ENCODE measurements at regions not wholly inside any gene's neighbourhood (a gene's known extent, or its start where the extent isn't known, plus 50 kb on each side); places are given as distances from the start of the nearest gene placed in this dataset.
"Not testable (repeated sequence)": the region's sequence is repeated elsewhere in the genome, so short reads cannot be mapped to it uniquely, and the experiment has no call there.

- ATAC-seq: no peak
- no peak overlapping the region for H3K27ac Mint-ChIP-seq
- H3K9me3 Mint-ChIP-seq: no peaks in the 10 kb centered on the region
- H3K4me3 Mint-ChIP-seq: no peak overlapping the region
- no peaks in the 10 kb centered on the region for H3K27me3 Mint-ChIP-seq
- no peaks in the 10 kb centered on the region for H3K36me3 Mint-ChIP-seq
- peaks cover 6% of the 10 kb centered on the region for H3K4me1 Mint-ChIP-seq
Measured at GRCh38 chr2:138239902-138240491, 261.6 kb upstream of the SPOPL start.

DNA sequence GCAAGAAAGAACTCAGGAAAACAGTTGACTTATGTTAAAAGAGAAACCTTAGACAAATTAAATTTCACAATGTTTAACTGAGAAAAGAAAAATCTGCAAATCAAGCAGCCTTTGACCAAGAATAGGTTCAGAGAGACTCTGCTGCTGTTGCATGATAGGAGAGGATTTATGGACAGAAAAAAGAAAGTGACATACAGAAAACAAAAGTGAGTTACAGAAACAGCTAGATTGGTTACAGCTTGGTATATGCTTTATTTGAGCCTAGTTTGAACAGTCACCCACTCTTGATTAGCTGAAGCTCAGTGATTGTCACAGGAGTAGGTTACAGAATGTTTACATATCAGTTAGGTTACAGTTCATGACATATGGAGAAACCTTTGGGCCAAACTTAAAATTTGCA, 258.2 kb upstream of the SPOPL start:
- Mint-ChIP-seq H3K4me1 (no peaks in the 10 kb centered on the region), H3K36me3 (no peaks in the 10 kb centered on the region), H3K4me3 (no peak overlapping the region), H3K27ac (no peak overlapping the region), H3K27me3 (no peaks in the 10 kb centered on the region), H3K9me3 (no peaks in the 10 kb centered on the region)
- no peak for ATAC-seq

DNA sequence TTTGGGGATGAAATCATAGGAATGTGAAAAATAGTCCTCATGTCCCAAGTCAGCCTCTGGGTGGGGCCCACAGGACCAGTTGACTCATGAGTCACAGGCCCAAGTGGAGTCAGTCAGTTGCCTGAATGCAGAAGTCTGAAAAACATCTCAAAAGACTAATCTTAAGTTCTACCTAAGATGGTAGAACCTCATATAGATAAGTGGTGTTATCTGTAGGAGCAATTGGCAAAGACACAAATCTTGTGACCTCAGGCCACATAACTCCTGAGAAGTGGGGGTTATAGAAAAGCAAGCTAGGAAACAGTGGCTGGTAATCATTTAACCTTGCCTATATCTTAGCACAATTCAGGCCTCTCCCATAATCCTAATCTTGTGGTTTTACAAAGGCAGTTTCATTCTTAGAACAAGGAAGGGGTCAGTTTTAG, 257.1 kb upstream of the SPOPL start:
- no peaks in the 10 kb centered on the region for H3K36me3 Mint-ChIP-seq
- H3K27ac Mint-ChIP-seq: no peak overlapping the region
- H3K27me3 Mint-ChIP-seq: no peaks in the 10 kb centered on the region
- no peak for ATAC-seq
- H3K4me1 Mint-ChIP-seq: no peaks in the 10 kb centered on the region
- no peak overlapping the region for H3K4me3 Mint-ChIP-seq
- H3K9me3 Mint-ChIP-seq: no peaks in the 10 kb centered on the region

GRCh38 chr2:138245310-138245709, 256.3 kb upstream of the SPOPL start:
- no peak overlapping the region for H3K4me3 Mint-ChIP-seq
- H3K9me3 Mint-ChIP-seq: no peaks in the 10 kb centered on the region
- no peaks in the 10 kb centered on the region for H3K36me3 Mint-ChIP-seq
- no peak overlapping the region for H3K27ac Mint-ChIP-seq
- no peak for ATAC-seq
- H3K27me3 Mint-ChIP-seq: no peaks in the 10 kb centered on the region
- H3K4me1 Mint-ChIP-seq: no peaks in the 10 kb centered on the region

GRCh38 chr2:138247302-138247701, 254.3 kb upstream of the SPOPL start:
- Mint-ChIP-seq H3K4me1 (no peaks in the 10 kb centered on the region), H3K9me3 (no peaks in the 10 kb centered on the region), H3K4me3 (no peak overlapping the region), H3K27ac (no peak overlapping the region), H3K27me3 (no peaks in the 10 kb centered on the region), H3K36me3 (no peaks in the 10 kb centered on the region)
- no peak for ATAC-seq

- ATAC-seq: no peak
- Mint-ChIP-seq H3K4me1 (no peaks in the 10 kb centered on the region), H3K36me3 (no peaks in the 10 kb centered on the region), H3K9me3 (no peaks in the 10 kb centered on the region), H3K27ac (no peak overlapping the region), H3K4me3 (no peak overlapping the region), H3K27me3 (no peaks in the 10 kb centered on the region)
Measured at GRCh38 chr2:138249207-138249606, 252.4 kb upstream of the SPOPL start.

DNA sequence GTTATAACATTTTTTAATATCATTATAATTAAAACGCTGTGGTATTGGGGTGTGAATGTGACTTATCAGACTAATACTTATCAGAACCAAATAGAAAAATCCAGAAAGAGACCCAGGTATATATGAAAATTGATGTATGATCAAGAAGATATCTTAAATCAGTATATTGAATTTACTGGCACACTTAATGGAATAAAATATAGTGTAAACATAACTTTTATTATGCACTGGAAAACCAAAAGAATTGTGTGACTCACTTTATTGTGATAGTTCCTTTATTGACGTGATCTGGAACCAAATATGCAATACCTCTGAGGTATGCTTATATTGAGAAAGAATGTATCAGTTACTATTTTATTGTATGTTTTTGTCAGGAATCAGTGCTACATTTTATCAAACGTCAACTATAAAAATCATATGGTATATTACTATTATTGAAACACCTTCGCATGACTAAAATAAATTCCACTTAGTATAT, 250.7 kb upstream of the SPOPL start:
- not testable (repeated sequence) for H3K4me3 Mint-ChIP-seq, H3K9me3 Mint-ChIP-seq, ATAC-seq, H3K27me3 Mint-ChIP-seq, H3K27ac Mint-ChIP-seq, H3K36me3 Mint-ChIP-seq, H3K4me1 Mint-ChIP-seq

GRCh38 chr2:138252587-138252986, 249.0 kb upstream of the SPOPL start:
- peaks cover 8% of the 10 kb centered on the region for H3K9me3 Mint-ChIP-seq
- ATAC-seq: no peak
- peaks cover 10% of the 10 kb centered on the region for H3K36me3 Mint-ChIP-seq
- H3K4me1 Mint-ChIP-seq: no peaks in the 10 kb centered on the region
- H3K27ac Mint-ChIP-seq: no peak overlapping the region
- H3K27me3 Mint-ChIP-seq: no peaks in the 10 kb centered on the region
- no peak overlapping the region for H3K4me3 Mint-ChIP-seq

GRCh38 chr2:138255670-138256069, 245.9 kb upstream of the SPOPL start:
- no peak overlapping the region for H3K27ac Mint-ChIP-seq
- H3K9me3 Mint-ChIP-seq: peaks cover 10% of the 10 kb centered on the region
- no peak overlapping the region for H3K4me3 Mint-ChIP-seq
- ATAC-seq: no peak
- peaks cover 10% of the 10 kb centered on the region for H3K36me3 Mint-ChIP-seq
- H3K4me1 Mint-ChIP-seq: no peaks in the 10 kb centered on the region
- H3K27me3 Mint-ChIP-seq: no peaks in the 10 kb centered on the region

GRCh38 chr2:138267161-138267901, 234.2 kb upstream of the SPOPL start:
- H3K4me3 Mint-ChIP-seq: no peak overlapping the region
- H3K27me3 Mint-ChIP-seq: no peaks in the 10 kb centered on the region
- no peak overlapping the region for H3K27ac Mint-ChIP-seq
- peak; percentile 31 for ATAC-seq
- H3K36me3 Mint-ChIP-seq: no peaks in the 10 kb centered on the region
- no peaks in the 10 kb centered on the region for H3K4me1 Mint-ChIP-seq
- H3K9me3 Mint-ChIP-seq: peaks cover 7% of the 10 kb centered on the region

DNA sequence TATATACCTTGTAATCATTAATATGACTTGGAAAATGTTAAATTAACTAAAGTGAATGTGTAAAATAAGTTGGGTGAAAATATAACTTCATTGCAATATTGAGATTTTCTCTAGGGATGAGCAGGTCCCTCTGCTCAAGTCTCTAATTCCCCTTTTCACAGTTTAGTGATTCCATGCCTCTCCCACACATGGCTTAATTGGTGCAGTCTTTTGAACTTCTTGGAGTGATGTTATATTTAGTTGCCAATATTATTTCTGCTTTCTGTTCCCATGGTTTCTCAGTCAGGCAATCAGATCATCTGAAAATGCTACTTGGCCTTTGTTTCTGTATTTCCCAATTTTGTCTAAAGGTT, 233.7 kb upstream of the SPOPL start:
- Mint-ChIP-seq H3K36me3 (no peaks in the 10 kb centered on the region), H3K4me3 (no peak overlapping the region), H3K27me3 (no peaks in the 10 kb centered on the region), H3K9me3 (peaks cover 2% of the 10 kb centered on the region), H3K4me1 (no peaks in the 10 kb centered on the region), H3K27ac (no peak overlapping the region)
- ATAC-seq: no peak

DNA sequence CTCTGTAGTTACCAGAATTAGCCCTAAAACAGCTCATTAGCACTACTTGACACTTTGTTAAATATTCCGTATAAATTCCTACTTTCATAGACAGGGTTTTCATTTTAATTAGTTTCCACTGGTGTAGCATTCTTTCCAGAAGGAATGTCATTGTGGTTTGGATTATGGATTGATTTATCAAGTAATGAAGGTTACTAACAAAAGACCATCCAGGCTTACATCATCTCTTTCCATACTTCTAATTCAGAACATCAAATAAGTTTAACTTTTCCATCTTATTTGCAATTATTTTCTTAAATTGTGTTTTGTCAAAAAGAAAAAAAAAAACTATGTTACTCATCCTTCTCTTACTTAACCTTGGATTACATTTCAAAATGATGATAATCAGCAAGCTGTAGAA, 231.8 kb upstream of the SPOPL start:
- no peaks in the 10 kb centered on the region for H3K4me1 Mint-ChIP-seq
- no peaks in the 10 kb centered on the region for H3K9me3 Mint-ChIP-seq
- H3K4me3 Mint-ChIP-seq: no peak overlapping the region
- no peak overlapping the region for H3K27ac Mint-ChIP-seq
- H3K36me3 Mint-ChIP-seq: no peaks in the 10 kb centered on the region
- no peaks in the 10 kb centered on the region for H3K27me3 Mint-ChIP-seq
- ATAC-seq: no peak

GRCh38 chr2:138271467-138271866, 230.1 kb upstream of the SPOPL start:
- no peak overlapping the region for H3K27ac Mint-ChIP-seq
- no peak for ATAC-seq
- no peak overlapping the region for H3K4me3 Mint-ChIP-seq
- no peaks in the 10 kb centered on the region for H3K9me3 Mint-ChIP-seq
- no peaks in the 10 kb centered on the region for H3K36me3 Mint-ChIP-seq
- no peaks in the 10 kb centered on the region for H3K4me1 Mint-ChIP-seq
- H3K27me3 Mint-ChIP-seq: no peaks in the 10 kb centered on the region

DNA sequence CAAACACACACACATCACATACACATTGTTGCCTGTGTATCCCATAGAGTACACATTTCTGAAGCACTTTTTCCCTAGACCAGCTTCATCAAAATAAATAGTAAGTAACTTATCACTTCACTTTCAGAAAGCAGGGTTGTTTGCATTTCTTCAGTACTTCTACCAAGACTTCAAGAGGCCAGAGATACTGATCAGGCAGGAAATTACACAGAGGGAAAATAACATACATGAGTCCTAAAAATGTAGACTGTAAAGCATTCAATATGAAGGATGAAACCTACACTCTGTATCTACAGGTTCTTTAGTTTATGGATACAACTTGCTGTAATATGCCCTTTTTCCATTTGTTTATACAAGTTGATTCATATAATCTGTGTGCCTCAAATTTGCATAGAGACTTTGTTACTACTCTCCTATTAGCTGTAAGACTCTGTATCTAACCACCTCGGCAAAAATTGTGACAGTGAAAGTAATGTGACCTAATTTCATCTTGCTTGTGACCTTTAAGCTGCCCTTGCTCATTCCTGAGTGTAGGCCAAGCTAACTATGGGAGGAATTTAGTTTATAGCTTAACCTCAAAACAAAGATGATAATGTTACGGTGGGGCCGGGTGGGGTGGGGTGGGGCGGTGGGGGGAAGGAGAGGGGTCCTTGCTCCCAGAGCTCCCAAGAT, 228.9 kb upstream of the SPOPL start:
- ATAC-seq: no peak
- no peak overlapping the region for H3K27ac Mint-ChIP-seq
- H3K4me3 Mint-ChIP-seq: no peak overlapping the region

DNA sequence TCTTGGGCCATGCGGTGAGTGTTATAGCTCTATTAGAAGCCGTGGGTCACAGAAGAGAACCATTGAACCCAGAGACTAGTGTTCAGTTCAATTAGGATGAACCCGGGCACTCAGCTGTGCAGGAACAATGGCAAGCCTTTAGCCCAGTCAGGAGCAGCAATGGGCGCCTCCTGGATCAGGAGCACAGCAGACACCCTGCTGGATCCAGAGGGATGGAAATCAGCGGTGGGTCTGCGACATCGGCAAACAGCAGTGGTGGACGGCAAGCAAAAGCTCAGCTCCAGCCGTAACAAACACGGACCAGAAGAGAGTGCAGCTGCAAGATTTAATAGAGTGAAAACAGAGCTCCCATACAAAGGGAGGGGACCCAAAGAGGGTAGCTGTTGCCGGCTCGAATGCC, 228.3 kb upstream of the SPOPL start:
- H3K36me3 Mint-ChIP-seq, ATAC-seq: not testable (repeated sequence)

More for the DNA sequence above, 228.9 kb upstream of the SPOPL start:
- H3K9me3 Mint-ChIP-seq: no peaks in the 10 kb centered on the region
- no peaks in the 10 kb centered on the region for H3K27me3 Mint-ChIP-seq
- no peaks in the 10 kb centered on the region for H3K36me3 Mint-ChIP-seq
- H3K4me1 Mint-ChIP-seq: no peaks in the 10 kb centered on the region

More for the DNA sequence above, 228.3 kb upstream of the SPOPL start:
- H3K9me3 Mint-ChIP-seq, H3K27me3 Mint-ChIP-seq, H3K27ac Mint-ChIP-seq, H3K4me3 Mint-ChIP-seq, H3K4me1 Mint-ChIP-seq: not testable (repeated sequence)

Data from stimulated activated memory B cell treated with anti-CD40 and anti-IgM and Interleukin-4, amounts not matched to agents 10 μg/mL and 1 μg/mL and 100 μg/mL, for 72 hours (primary cell).